Cerebellar cortex (tissue), 1 donor: ENCODE measurements at regions not wholly inside any gene's neighbourhood (a gene's known extent, or its start where the extent isn't known, plus 50 kb on each side); places are given as distances from the start of the nearest gene placed in this dataset.
"Not testable (repeated sequence)": the region's sequence is repeated elsewhere in the genome, so short reads cannot be mapped to it uniquely, and the experiment has no call there.

Experiments used
- DNase-seq: peaks from one replicate; pipeline ENCODE4 v3.0.0-alpha.2; 2015; ENCODE audit warnings: low spot score

DNA sequence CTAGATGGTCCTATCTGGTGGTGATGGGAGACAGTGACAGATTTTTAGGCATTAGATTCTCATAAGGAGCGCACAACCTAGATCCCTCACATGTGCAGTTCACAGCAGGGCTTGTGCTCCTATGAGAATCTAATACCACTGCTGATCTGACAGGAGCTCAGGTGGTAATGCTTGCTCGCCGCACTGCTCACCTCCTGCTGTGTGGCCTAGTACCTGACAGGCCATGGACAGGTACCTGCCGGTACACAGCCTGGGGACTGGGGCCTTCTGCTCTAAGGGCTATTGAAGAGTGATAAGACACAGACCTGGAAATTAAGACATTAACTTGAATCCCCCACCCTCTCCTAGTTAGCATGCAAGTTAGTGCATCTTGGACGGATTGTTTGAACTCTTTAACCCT, 64.4 kb downstream of the KLRB1 start:
- DNase-seq, result not testable (repeated sequence)

DNA sequence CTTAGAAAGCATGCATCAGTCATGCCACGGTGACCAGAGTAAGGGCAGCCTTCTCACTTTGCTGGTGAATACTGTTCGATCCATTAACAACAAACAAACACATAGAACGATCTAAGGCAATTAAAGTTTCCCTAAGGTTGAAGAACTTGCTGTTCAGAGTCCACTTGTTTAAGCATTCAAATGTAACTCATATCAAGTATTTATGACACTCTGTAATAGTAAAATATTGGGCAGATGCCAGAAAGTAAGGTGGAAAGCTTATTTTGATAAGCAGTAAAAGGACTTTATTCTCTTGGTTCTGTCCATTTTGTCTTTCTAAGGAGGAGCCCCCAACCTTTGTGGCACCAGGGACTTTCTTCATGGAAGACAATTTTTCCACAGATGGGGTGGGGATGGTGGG, 64.9 kb downstream of the KLRB1 start:
- not testable (repeated sequence) for DNase-seq

DNA sequence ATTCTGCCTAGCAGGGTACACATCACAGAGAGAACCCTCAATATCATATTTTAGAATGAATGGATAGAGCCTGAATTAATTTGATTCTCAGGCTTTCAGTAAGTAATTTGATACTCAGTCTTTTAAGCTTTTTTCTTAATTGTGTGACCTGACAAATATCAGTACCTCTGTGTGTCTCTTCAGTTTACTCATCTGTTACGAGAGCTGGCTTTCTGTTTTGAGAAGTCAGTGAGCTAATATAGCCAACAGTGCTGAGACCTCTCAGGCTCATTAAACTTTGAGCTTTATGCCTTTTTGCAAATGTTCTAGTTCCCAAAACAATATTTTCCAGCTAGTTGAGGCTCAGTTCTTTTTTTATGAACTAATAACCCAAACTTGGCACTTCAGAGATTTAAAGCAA, 91.8 kb downstream of the KLRB1 start:
- DNase-seq, result not testable (repeated sequence)

DNA sequence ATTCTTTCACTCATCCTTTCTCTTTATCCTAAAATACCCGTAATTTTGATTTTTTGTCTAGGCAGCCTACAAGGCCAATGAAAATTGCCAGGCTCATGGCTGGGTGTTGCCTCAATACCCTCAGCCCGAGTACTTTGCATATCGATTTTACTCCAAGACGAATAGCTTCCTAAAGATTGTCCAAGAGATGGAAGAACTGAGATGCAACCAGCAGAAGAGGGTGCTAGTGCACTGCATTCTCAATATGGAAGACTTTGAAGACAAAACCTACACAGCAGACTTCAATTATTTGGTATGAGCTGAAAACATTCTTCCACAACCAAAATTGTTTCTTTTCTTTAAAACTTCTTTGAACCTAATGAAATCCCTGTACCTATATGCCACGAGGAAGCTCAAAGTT, 95.0 kb downstream of the KLRB1 start:
- DNase-seq, result not testable (repeated sequence)

DNA sequence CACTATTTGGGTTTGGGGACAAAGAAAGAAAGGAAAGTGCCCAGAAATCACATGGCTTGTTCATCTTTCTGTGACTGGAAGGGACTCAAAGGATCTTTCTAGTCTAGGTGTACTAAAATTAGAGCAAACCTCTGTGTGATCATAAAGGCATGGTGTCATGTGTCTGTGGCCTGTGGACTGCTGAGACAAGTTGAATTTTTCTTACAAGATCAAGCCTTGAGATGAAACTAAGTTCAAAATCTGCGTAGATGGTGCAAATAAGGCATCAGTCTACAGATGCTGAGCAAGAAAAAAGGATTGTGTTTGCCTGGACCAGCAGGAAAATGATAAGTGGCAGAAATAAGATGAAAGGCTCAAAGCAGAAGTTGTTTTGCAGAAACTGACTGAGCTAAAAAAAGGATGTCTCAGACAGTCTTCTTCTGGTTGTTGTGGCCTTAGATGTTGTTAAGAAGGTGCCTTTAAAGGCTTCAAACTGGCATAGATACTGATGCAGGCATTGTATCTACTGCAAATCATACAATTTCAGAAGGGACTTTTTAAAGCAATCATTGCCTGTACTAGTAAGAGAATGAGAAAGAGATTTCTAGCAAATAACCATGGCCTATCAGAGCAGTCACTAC, 97.2 kb downstream of the KLRB1 start:
- DNase-seq, result not testable (repeated sequence)

DNA sequence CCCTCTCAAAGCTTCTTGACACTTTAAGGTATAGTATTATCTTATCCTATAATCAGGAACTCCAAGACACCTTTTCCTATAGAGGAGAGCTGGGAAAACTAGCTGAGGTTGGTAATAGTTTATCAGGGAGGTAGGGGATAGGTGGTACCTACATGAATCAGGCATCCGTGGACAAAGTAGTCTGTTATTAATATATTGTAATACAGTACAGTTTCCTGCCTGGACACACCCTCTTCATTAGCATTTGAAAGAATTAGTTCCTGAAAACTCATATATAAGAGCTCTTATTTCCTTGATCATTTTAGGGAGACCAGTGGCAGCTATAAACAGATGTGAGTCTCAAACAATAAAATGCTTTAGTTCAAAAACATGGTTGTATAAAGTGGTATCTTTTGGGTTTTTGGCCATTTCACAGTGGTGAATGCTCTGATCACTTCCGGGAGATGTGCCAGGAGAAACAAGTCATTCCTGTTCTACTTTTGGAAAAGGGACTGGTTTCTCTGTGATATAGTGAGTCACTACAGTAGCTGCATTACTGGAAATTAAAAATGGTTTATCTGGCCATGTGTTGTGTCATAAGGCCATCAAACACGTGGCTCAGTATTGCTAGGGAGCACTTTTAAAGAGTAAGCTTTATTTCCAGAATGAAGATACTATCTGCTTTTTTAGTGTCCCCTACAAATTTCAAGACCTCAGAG, 98.1 kb downstream of the KLRB1 start:
- DNase-seq, result no peak

DNA sequence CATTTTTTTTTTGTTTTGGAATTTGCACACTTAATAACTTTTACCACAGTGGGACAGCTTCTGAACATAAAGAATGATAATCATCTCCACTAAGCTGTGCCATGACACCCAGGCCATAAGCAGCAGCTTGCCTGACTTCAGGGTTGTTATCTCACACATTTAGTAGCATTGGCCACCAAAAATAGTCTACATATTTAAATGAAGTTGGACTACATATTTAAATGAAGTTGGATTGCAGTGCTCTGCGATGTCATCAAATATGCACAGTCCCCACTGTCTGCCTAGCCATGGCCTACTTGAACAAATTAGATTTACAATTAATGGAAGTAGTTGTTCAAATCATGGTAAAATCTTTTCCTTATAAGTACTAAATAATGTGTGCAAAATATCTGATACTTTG, 101.0 kb downstream of the KLRB1 start:
- DNase-seq, result no peak

DNA sequence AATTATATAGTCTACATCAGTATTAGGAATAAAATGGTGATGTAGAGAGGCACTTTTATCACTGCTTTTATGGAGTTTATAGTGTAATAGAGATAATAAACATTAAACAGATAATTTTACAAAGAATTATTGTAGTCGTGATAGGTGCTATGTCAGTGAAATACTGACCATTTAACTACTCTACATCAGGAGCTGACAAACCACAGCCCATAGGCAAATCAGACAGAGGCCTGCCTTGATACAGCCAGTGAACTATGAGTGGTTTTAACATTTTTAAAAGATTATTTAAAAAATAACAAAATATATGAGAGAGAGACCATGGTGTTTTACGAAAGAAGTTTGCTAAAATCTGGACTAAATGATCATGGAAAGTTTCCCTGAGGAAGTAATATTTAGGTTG, 104.3 kb downstream of the KLRB1 start:
- not testable (repeated sequence) for DNase-seq

DNA sequence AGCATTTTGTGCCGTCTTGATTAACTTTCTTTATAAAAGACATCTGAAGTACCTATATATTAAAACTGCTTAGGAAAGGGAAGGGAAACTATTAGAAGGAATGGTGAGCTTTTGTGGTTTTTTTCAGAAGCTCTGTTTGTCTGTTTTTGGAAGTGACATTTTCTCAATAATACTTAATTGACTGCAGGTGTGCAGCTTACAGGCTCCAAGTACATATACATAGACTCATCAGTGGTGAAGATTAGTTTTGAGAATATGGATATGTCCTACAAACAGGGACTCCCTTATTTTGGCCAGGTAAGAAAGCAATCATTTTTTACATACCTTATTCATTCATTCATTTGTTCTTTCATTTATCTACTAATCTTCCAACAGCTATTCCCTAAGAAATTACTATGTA, 104.9 kb downstream of the KLRB1 start:
- DNase-seq, result not testable (repeated sequence)

DNA sequence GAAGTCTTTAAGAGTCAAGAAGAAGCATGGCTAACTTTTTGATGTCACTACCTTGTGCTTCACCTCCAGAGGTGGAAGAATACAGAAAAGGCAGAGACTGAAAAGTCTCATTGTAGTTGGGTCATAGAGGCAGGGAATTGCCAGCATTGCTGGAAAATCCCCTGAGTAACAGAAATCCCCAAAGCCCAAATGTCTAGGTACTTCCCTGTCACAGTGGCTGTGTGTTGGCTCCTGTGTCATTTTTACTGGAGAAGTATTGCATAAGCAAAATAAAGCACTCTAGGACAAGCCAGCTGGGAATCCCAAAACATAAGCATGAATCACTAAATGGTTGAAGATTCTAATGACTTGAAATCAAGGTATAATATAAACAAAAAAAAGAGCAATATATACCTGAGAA, 114.4 kb downstream of the KLRB1 start:
- DNase-seq, result not testable (repeated sequence)

DNA sequence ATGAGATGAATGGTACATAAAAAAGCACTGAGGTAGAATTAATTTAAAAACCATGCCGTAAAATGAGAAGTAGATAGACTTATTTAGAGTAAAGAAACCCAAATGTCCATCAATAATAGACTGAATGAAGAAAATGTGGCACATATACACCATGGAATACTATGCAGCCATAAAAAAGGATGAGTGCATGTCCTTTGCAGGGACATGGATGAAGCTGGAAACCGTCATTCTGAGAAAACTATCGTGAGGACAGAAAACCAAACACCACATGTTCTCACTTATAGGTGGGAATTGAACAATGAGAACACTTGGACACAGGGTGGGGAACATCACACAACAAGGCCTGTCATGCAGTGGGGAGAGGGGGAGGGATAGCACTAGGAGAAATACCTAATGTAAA, 126.4 kb downstream of the KLRB1 start:
- not testable (repeated sequence) for DNase-seq

DNA sequence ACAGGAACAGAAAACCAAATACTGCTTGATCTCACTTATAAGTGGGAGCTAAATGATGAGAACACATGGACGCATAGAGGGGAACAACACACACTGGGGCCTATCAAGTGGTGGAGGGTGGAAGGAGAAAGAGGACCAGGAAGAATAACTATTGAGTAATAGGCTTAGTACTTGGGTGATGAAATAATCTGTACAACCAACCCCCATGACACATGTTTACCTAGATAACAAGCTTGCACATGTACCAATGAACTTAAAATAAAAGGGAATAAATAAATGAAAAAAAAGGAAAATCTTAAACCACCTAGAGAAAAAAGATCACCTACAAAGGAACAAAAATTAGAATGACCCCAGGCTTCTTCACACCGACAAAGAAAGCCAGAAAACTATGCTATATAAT, 133.5 kb downstream of the KLRB1 start:
- DNase-seq, result not testable (repeated sequence)

DNA sequence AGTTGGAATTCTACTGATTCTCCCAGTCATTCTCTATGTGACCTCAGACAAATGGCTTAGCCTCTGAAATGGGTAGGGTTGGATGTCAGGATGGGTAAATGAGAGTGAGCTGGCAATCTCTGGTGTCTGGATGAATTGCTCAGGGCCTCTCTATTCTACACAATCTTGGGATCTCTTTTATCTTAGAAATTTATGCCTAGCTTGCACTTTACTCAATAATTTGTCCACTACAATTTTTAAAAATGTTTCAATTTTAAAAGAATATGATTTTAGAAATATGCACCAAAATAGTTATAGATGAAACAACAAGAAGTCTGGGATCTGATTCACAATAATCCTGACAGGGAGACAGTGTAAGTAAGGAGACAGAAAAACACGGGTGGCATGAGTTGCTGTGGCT, 134.1 kb downstream of the KLRB1 start:
- DNase-seq, result not testable (repeated sequence)

DNA sequence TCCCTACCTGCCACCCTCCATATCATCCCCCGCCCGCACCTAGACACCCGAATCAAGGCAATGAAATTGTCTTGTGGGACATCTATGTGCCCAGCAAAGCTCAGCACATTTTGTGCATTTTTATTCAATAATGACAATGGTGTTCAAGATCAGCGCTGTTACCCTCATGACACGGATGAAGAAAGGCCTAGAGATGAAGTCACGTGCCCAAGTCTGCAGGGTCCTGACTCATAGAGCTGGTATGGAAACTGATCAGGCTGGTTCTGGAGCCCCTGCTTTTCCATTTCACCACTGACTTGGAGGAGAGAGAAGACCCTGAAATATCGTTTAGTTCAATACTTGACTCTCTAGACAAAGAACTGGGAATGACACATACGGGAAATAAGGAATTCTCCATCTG, 136.2 kb downstream of the KLRB1 start:
- not testable (repeated sequence) for DNase-seq

DNA sequence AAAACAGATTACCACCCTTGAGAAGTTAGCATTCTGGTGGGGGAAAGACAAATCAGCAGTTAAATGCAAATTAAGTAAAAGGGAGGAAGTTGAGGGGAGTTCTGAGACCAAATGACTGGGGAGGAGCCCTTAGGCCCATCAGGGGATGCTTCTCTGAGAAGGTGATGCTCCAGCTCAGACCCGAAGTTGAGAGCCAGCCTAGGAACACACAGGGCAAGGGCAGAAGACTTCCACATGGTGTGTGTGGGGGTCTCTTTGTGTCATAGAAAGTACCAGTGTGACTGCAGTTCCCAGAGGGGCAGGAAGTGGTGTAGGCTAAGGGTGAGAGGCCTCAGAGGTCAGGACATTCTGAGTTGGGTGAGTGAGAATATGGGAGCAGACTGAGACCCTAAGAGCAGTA, 137.3 kb downstream of the KLRB1 start:
- not testable (repeated sequence) for DNase-seq

DNA sequence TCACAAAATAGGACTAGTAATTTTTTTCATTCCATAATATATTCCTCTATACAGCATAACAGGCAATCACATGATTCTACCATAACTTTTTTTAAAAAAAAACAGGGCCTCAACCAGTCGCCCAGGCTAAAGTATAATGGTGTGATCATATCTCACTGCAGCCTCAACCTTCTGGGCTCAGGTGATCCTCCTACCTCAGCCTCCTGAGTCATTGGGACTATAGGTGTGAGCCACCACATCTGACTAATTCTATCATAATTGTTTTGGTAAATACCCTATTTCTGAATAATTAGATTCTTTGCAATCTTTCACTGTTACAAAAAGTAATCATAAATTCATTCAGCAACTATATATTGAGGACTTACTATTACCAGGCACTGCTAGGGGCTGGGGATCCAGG, 137.8 kb downstream of the KLRB1 start:
- not testable (repeated sequence) for DNase-seq

DNA sequence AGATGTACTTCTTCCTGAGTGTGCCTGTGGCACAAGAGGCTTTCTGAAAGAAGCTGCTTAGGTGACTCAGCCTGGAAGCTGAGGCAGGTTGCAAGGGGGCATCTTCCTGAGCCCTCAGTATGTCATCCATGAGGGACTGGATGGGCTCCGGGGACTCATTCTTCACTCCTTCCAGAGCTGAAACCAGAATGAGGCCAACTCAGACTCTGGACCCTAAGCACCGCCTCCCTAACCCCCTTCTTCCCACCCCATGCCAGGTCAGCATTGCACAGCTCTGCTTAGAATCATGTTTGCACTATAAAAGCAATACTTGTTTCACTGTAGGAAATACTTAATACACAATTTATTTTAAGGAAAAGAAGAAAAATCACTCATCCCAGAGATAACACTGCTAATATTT, 138.3 kb downstream of the KLRB1 start:
- not testable (repeated sequence) for DNase-seq

DNA sequence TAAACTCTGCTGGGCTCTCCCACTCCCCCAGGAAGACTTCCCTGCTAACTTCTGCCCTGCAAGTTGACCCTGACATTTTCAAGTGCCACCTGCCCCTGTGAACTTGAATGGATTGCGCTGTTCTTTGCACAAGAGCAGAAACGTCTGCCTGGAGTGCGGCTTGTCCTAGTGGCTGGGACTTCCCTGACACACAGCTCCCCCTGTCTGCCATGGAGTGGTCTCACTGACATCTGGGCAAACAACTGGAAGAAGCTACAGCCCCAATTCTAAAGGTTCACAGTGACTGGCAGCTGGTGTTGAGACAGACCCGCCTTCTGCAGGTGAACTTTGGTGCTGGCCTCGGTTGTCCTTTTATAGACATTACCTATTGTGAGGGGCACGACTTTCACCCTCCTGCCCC, 138.7 kb downstream of the KLRB1 start:
- DNase-seq, result peak; percentile 27

DNA sequence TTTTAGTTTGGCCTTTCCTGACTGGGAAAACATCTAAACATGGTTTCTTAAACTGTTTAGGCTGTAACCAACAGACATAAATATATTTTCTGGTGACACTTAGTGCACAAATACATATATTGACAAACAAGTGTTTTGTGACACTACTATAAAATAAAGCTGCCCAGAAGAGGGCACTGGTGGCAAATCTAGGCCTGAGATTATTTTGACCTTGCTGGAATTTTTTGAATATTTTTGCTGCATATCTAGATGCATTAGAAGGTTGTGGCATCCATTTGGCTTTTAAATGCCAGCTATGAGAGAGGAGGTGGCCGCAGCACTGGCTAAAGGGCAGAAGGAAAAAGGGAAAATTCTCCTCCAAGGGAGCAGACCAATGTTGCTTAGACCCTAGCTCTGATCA, 139.6 kb downstream of the KLRB1 start:
- DNase-seq, result not testable (repeated sequence)

DNA sequence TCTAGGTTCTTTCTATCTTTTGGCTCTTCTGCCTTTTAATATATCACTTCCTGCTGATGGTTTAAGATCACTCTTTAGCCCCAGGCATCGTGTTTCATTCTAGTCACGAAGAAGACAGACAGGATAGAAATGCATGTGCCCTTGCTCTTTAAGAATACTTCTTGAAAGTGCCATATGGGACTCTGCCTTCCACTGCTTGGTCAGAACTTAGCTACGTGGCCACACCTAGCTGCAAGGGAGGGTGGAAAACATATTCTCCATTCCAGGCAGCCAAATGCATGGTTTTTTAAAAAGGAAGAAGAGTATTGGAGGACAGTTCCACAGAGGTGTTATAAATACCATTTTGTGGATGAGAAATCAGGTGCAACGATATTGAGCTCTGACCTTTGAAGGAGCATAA, 143.3 kb downstream of the KLRB1 start:
- DNase-seq, result no peak

DNA sequence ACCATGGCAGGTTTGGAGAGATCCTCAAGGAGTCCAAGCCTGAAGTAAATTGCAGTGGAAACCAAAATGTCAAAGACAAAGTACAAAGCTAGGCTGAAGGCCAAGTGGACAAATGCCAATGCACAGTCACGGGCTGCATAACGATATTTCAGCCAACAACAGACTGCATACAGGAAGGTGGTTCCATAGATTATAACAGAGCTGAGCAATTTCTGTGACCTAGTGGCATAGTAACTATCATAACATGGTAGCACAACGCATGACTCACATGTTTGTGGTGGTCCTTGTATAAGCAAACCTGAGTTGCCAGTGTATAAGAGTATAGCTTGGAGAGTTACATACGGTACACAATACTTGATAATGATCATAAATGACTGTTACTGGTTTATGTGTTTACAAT, 152.2 kb downstream of the KLRB1 start:
- DNase-seq, result not testable (repeated sequence)

DNA sequence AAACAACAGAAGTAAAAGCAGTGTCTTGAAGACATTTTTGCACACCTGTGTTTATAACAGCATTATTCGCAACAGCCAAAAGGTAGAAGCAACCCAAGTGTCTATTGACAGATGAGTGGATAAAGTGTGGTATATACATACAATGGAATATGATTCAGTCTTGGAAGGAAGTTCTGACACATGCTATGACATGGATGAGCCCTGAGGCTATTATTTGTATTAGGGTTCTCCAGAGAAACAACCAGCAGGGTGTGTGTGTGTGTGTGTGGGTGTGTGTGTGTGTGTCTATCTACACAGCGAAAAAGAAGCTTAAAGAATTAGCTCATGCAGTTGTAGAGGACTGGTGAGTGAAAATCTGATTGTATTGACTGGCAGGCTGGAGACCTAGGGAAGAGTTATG, 153.7 kb downstream of the KLRB1 start:
- DNase-seq, result not testable (repeated sequence)

DNA sequence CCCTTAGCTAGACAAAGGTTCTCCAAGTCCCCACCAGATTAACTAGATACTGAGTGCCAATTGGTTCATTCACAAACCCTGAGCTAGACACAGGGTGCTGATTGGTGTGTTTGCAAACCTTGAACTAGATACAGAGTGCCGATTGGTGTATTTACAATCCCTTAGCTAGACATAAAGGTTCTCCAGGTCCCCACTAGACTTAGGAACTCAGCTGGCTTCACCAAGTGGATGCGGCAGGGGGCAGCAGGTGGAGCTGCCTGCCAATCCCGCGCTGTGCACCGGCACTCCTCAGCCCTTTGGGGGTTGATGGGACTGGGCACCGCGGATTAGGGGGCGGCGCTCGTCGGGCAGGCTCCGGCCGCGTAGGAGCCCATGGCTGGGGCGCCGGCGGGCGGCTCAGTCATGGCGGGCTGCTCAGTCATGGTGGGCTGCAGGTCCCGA, 157.6 kb downstream of the KLRB1 start:
- not testable (repeated sequence) for DNase-seq

DNA sequence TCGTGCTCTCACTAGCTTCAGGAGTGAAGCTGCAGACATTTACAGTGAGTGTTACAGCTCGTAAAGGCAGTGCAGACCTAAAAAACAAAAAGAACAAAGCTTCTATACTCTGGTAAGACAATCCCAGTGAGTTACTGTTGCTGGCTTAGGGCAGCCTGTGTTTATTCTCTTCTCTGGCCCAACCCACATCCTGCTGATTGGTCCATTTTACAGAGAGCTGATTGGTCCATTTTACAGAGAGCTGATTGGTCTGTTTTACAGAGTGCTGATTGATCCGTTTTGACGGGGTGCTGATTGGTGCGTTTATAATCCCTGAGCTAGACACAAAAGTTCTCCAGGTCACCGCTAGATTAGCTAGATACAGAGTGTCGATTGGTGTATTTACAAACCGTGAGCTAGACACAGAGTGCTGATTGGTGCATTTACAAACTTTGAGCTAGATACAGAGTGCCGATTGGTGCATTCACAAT, 158.0 kb downstream of the KLRB1 start:
- peak; percentile 1 for DNase-seq
